22Rv1 (cell line): ENCODE measurements at regions not wholly inside any gene's neighbourhood (a gene's known extent, or its start where the extent isn't known, plus 50 kb on each side); places are given as distances from the start of the nearest gene placed in this dataset.
A peak's percentile ranks its signal among the peaks of the same experiment; 100 is the strongest.

Experiments
- H3K27ac ChIP-seq: fragments of 450-650 bp; 2 replicates; pipeline ENCODE4 v1.5.1; 2017
- CTCF ChIP-seq: fragments of 450-650 bp; IDR thresholded peaks from 2 replicates; pipeline ENCODE4 v1.5.1; 2017; ENCODE audit warnings: mild to moderate bottlenecking
- ZFX ChIP-seq: fragments of 450-650 bp; IDR thresholded peaks from 2 replicates; pipeline ENCODE4 v1.6.1; 2017; ENCODE audit warnings: antibody characterized with exemption, borderline replicate concordance

- H3K27ac ChIP-seq: no peak overlapping the region
Measured at GRCh38 chr4:64158648-64159326, 250.5 kb downstream of the TECRL start.

GRCh38 chr4:64157397-64157796 is 251.9 kb downstream of the TECRL start:
- TF ChIP-seq CTCF: no peak
- TF ChIP-seq ZFX: no peak
- no peak overlapping the region for H3K27ac ChIP-seq

More at GRCh38 chr4:64158648-64159326, 250.5 kb downstream of the TECRL start:
- peak; percentile 93 for TF ChIP-seq CTCF
- TF ChIP-seq ZFX: no peak

- TF ChIP-seq CTCF: no peak
- no peak for TF ChIP-seq ZFX
- no peak overlapping the region for H3K27ac ChIP-seq
Measured at GRCh38 chr4:64156253-64156652, 253.0 kb downstream of the TECRL start.

GRCh38 chr4:64146030-64146429 is 263.2 kb downstream of the TECRL start:
- H3K27ac ChIP-seq: no peak overlapping the region
- TF ChIP-seq CTCF: no peak
- no peak for TF ChIP-seq ZFX

- TF ChIP-seq ZFX: no peak
- no peak for TF ChIP-seq CTCF
- peak overlapping the region; percentile 51; the same call in 1 of the 2 replicates for H3K27ac ChIP-seq
Measured at GRCh38 chr4:64144994-64145393, 264.3 kb downstream of the TECRL start.

GRCh38 chr4:64130907-64131306 is 278.3 kb downstream of the TECRL start:
- TF ChIP-seq CTCF: no peak
- no peak overlapping the region for H3K27ac ChIP-seq

GRCh38 chr4:64125354-64125753 is 283.9 kb downstream of the TECRL start:
- TF ChIP-seq ZFX (no peak), CTCF (no peak)
- H3K27ac ChIP-seq: no peak overlapping the region
